Ovary (tissue), 7 donors: ENCODE measurements at regions not wholly inside any gene's neighbourhood (a gene's known extent, or its start where the extent isn't known, plus 50 kb on each side); places are given as distances from the start of the nearest gene placed in this dataset.
A peak's percentile ranks its signal among the peaks of the same experiment; 100 is the strongest.

Experiments
- DNase-seq, 5 donors: peaks; one replicate each; pipeline ENCODE4 v3.0.0-alpha.2; 2019 to 2020
- H3K27ac ChIP-seq, 2 donors: fragments of 200-600 bp; one replicate each; pipeline versions ENCODE4 v1.5.1 to v1.8.0; 2019 to 2022
- H3K27me3 ChIP-seq: fragments of 200-600 bp; one replicate; pipeline ENCODE4 v1.8.0; 2022
- H3K36me3 ChIP-seq: fragments of 200-600 bp; sonication (generic); one replicate; pipeline ENCODE4 v1.5.1; 2019
- H3K4me1 ChIP-seq: one replicate; pipeline ENCODE4 v1.8.1; 2013; ENCODE audit warnings: mild to moderate bottlenecking, moderate library complexity; ENCODE audit not compliant: insufficient read depth
- H3K4me3 ChIP-seq: fragments of 200-600 bp; sonication (generic); one replicate; pipeline ENCODE4 v1.5.1; 2017
- H3K9me3 ChIP-seq, 2 donors: fragments of 200-600 bp in 1 of 2; sonication (generic) in 1 of 2; one replicate each; pipeline versions ENCODE4 v1.5.1 to v1.8.1; 2013 to 2019; ENCODE audit warnings: mild to moderate bottlenecking in 1 of 2, moderate library complexity in 1 of 2
- EP300 ChIP-seq: sonication (generic); formaldehyde crosslinking; IDR thresholded peaks from one replicate; pipeline ENCODE4 v1.6.1; 2017; ENCODE audit warnings: antibody characterized with exemption
- POLR2A ChIP-seq: fragments of 450-650 bp; IDR thresholded peaks from one replicate; pipeline ENCODE4 v1.6.1; 2017; ENCODE audit warnings: antibody characterized with exemption, mild to moderate bottlenecking, moderate library complexity
- WGBS, 3 donors: extraction: QIAGEN DNeasy Blood & Tissue Kit in 1 of 3; methylation state at CpG; one replicate each; pipeline versions ENCODE4 v1.1.5 to v1.1.7; 2013 to 2017; 5-methylcytosine and 5-hydroxymethylcytosine counted together
- intact Hi-C, 4 donors: fragments of 100-400 bp; cut with DNase I; formaldehyde crosslinking; loops; one replicate each; pipeline versions ENCODE4 v1.11.0 to v1.15.1; 2022 to 2023
- TF ChIP-seq, protein P1 (sequence below), 3 donors: fragments of 450-650 bp in 2 of 3; fragments of 200-600 bp in 1 of 3; IDR thresholded peaks; one replicate each; pipeline versions ENCODE4 v1.5.1 to v1.8.0; 2016 to 2022; ENCODE audit warnings: antibody characterized with exemption in 3 of 3, mild to moderate bottlenecking in 1 of 3
- donor health status: DM: no; HTN: no; CAD: no; lungs with moderate emphysema.
- donor health status: DM: no; HTN: no; CAD: no.
- donor health status: Bipolar disorder and iron deficiency.
- donor health status: DM: no; HTN: no; CAD: no.
- donor health status: DM: yes; HTN: yes; CAD: no.

DNA sequence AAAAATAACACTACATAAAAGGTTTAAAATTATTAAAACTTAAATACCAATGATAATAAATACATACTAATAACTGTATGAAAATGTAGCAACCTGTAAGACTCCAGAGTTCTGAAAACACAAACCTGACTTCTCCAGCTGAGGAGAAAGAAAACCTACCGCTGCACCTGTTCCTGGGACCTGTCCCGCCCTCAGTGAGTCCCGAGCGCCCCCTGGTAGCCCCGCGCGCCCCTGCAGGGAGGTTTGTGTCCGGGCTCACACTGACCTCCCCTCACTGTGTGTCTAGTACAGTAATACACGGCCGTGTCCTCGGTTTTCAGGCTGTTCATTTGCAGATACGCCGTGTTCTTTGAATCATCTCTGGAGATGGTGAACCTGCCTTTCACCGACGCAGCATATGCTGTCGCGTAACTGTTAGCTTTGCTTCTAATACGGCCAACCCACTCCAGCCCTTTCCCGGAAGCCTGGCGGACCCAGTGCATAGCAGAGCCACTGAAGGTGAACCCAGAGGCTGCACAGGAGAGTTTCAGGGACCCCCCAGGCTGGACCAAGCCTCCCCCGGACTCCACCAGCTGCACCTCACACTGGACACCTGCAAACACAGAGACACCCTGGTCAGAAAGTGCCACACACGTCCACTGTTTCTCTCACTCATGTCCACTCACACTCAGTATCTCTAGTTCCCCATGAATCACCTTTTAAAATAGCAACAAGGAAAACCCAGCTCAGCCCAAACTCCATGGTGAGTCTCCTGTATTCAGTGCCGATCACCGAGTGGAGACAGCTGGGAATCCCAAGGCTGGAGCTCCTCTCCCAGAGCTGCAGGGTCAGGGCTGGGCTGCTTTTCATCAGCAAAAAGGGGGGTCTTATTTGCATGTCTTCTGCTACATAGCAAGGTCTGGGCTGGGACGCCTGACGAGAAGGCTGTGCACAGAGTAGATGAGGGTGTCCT lies 1276.3 kb downstream of the TMEM121 start:
- 40 to 57% (median 55%) methylated on average over 26 of the region's 26 CpGs for WGBS, 3 donors
- peak in 1 of 5 donors; percentile 47 for DNase-seq
- Histone ChIP-seq H3K27ac (no peak overlapping the region), H3K27me3 (no peaks in the 10 kb centered on the region), H3K4me3 (no peak overlapping the region), H3K9me3 (no peaks in the 10 kb centered on the region), H3K36me3 (no peaks in the 10 kb centered on the region), H3K4me1 (no peaks in the 10 kb centered on the region)
- intact Hi-C loops, result no loop called here
- TF ChIP-seq POLR2A, result no peak
- TF ChIP-seq, protein P1, sequence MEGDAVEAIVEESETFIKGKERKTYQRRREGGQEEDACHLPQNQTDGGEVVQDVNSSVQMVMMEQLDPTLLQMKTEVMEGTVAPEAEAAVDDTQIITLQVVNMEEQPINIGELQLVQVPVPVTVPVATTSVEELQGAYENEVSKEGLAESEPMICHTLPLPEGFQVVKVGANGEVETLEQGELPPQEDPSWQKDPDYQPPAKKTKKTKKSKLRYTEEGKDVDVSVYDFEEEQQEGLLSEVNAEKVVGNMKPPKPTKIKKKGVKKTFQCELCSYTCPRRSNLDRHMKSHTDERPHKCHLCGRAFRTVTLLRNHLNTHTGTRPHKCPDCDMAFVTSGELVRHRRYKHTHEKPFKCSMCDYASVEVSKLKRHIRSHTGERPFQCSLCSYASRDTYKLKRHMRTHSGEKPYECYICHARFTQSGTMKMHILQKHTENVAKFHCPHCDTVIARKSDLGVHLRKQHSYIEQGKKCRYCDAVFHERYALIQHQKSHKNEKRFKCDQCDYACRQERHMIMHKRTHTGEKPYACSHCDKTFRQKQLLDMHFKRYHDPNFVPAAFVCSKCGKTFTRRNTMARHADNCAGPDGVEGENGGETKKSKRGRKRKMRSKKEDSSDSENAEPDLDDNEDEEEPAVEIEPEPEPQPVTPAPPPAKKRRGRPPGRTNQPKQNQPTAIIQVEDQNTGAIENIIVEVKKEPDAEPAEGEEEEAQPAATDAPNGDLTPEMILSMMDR (IDR thresholded peaks at IDR 0.05), result no peak
- TF ChIP-seq EP300, result no peak

DNA sequence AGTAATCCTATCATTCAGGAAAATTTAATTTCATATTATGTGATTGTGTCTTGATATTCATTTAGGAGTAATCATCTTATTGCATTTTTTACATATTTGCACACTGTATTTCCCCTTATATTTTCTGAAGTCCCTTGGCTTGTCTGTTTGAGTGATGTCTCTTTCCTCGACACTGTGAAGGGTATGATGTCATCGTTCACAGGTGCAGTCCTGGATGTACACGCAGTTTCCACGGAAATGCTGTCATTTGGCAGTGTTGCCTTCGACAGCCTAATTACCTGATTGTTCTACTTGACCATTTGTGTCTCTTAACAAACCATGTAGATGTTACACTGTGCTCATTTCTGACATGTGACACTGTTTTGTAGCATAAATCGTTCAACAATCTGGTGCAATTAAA lies 1277.0 kb downstream of the TMEM121 start:
- Histone ChIP-seq H3K4me1 (no peaks in the 10 kb centered on the region), H3K9me3 (no peaks in the 10 kb centered on the region), H3K27me3 (no peaks in the 10 kb centered on the region), H3K27ac (no peak overlapping the region), H3K36me3 (no peaks in the 10 kb centered on the region), H3K4me3 (no peak overlapping the region)
- DNase-seq, result no peak
- intact Hi-C loops, result no loop called here
- 46 to 59% (median 58%) methylated on average over 6 of the region's 6 CpGs for whole genome bisulfite sequencing, 3 donors
- TF ChIP-seq EP300, result no peak
- TF ChIP-seq POLR2A, result no peak
- TF ChIP-seq, protein P1 (IDR thresholded peaks at IDR 0.05), result no peak

DNA sequence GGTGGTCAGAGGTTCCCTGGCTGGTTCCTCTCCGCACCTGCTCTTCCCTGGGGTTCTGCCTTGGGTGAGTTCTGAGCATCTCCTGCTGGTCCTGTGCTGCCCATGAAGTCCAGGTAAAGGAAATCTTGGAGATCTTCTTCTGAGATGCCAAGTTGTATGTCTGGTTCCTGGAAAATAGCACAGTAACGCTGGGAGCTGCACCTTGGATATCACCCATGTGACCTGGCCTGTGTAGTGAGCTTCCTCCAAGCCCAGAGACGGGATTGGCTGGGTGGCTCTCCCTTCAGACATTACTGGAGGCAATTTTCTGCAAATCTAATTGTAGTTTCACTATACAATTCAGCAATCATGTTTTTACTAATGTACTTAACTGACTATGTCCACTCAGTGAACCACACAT lies 1281.1 kb downstream of the TMEM121 start:
- 42 to 55% (median 44%) methylated on average over 3 of the region's 3 CpGs for WGBS, 3 donors
- H3K4me3 ChIP-seq, result no peak overlapping the region
- intact Hi-C loops, result no loop called here
- H3K27ac ChIP-seq, result no peak overlapping the region
- TF ChIP-seq POLR2A (no peak), EP300 (no peak)
- TF ChIP-seq, protein P1 (IDR thresholded peaks at IDR 0.05), result no peak
- DNase-seq, result no peak
- no peaks in the 10 kb centered on the region for H3K36me3 ChIP-seq
- H3K4me1 ChIP-seq, result no peaks in the 10 kb centered on the region
- H3K27me3 ChIP-seq, result no peaks in the 10 kb centered on the region
- H3K9me3 ChIP-seq, result no peaks in the 10 kb centered on the region

DNA sequence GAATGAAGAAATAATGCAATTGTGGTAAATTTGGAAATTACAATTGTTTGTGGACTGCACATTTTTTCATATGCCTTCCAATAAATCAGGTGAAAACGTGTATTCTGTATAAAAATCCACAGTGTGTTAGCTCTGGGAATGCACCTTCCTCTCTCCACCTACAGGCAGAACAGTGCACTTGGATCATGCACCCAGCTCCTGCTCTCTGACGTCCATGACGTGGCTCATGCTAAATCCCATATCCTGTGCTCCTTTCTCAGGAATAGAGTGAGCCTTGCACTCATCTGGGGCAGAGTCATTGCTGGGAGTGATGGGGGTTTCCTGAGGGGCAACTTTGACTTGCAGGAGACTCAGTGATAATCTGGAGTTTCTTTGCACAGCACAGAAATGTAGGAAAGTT lies 1282.1 kb downstream of the TMEM121 start:
- WGBS, 3 donors, result 23 to 32% (median 31%) methylated on average over 3 of the region's 3 CpGs
- Histone ChIP-seq H3K27me3 (no peaks in the 10 kb centered on the region), H3K36me3 (no peaks in the 10 kb centered on the region), H3K9me3 (no peaks in the 10 kb centered on the region), H3K27ac (no peak overlapping the region), H3K4me1 (no peaks in the 10 kb centered on the region), H3K4me3 (no peak overlapping the region)
- no peak for DNase-seq
- intact Hi-C loops, result no loop called here
- no peak for TF ChIP-seq POLR2A
- TF ChIP-seq, protein P1 (IDR thresholded peaks at IDR 0.05), result no peak
